HK-2 (cell line): ENCODE measurements at regions not wholly inside any gene's neighbourhood (a gene's known extent, or its start where the extent isn't known, plus 50 kb on each side); places are given as distances from the start of the nearest gene placed in this dataset.
"Not testable (repeated sequence)": the region's sequence is repeated elsewhere in the genome, so short reads cannot be mapped to it uniquely, and the experiment has no call there.

Experiments
- DNase-seq: peaks from one replicate; pipeline ENCODE4 v3.0.0-alpha.2; 2018; ENCODE audit not compliant: unreplicated experiment

GRCh38 chr9:761793-762560 lies 79.5 kb upstream of the DMRT1 start:
- DNase-seq: no peak

DNA sequence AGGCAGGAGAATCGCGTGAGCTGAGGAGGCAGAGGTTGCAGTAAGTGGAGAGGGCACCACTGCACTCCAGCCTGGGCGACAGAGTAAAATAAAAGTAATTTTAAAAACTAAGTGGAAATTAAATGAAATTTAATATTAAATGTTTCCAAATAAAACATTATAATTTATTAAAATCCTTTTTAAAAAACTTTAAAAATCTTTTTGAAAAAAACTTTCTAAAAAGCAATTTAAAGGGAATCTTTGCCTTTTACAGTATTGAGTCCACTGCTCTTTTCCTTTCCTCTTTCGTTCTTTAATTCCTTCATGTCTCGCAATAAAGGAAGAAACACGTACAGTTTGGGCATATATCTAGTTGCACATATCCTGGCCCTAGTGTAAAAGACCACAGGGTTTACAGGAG lies 77.8 kb upstream of the DMRT1 start:
- no peak for DNase-seq

GRCh38 chr9:764105-764524 lies 77.4 kb upstream of the DMRT1 start:
- peak; percentile 68 for DNase-seq

- no peak for DNase-seq
Observed at GRCh38 chr9:764986-765385, 76.5 kb upstream of the DMRT1 start.

DNA sequence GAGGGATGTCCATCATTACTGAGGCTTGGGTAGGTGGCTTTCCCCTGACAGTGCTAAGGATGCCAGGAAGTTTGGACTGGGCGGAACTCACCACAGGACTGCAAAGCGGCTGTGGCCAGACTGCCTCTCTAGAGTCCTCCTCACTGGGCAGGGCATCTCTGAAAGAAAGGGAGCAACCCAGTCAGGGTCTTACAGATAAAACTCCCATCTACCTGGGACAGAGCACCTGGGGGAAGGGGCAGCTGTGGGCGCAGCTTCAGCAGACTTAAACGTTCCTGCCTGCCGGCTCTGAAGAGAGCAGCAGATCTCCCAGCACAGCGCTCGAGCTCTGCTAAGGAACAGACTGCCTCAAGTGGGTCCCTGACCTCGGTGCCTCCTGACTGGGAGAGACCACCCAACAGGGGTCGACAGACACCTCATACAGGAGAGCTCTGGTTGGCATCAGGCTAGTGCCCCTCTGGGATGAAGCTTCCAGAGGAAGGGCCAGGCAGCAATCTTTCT lies 74.4 kb upstream of the DMRT1 start:
- not testable (repeated sequence) for DNase-seq

DNA sequence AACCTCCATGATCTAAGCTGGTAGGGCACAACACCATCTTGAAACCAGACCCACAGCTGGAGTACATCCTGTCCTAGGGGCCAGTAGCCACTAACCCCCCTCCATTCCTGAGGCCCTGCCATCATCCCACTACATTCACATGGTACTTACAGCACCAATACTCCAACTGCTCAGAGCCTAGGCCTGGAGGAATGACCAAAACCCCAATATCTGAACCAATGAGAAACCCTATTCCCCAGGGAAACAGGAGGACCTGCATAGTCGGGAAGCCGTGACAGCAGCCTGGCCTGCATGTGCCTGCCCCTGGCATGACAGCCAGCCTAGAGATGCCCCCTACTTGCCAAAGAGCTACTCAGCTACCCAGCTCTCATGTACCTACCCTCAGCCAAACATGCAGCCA lies 65.4 kb upstream of the DMRT1 start:
- DNase-seq: no peak

GRCh38 chr9:777978-778377 lies 63.5 kb upstream of the DMRT1 start:
- DNase-seq: no peak

DNA sequence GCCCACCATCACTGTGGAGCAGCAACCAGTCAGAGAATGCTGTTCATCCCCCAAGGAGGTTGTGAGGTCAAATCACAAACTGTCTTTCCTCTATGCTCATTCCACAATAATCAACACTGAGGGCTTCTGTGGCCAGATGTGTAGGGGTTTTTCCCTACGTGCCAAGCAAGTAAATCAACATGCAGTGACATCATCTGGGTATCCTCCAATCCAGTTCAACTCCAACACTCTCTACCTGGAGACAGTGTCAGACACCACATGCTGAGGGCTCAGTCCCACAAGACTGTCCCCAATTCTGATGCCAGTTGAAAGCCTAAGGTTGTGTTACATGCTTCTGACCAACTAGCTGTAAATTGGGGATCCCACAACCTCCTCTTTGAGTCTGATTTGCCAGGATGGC lies 57.3 kb upstream of the DMRT1 start:
- no peak for DNase-seq

DNA sequence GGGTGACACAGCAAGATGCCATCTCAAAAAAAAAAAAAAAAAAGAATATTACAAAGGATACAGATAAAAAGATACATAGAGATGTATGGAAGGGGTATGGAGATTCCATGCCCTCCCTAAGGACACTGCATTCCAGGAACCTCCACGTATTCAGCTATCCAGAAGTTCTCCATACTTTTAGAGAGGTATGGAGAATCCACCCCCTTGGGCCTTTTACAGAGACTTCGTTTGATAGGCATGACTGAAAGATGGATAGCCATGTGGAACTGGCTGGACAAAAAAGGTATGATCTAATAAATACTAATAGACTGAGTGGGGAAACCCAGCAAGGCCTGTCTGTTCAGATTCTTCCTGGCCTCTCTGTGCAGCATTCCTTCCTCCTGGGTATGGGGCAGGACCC lies 56.6 kb upstream of the DMRT1 start:
- no peak for DNase-seq

DNA sequence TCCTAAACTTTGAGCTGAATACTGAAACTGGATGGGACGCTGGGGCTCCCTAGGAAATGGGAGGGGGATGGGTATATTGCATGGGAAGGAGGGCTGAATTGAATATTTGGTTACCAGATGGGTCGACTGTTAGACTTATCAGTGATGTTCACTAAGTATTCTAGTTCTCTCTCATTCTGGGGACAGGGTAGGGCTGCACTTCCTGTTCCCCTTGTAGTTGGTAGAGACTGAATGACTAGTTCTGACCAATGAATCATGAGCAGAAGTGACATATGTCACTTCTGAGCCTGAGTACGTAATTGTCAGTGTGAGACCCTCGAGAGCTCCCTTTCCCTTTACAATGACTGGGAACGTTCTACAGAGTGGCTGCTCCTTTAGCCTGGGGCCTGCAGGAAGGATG lies 55.5 kb upstream of the DMRT1 start:
- no peak for DNase-seq

GRCh38 chr9:786405-786804 lies 55.1 kb upstream of the DMRT1 start:
- DNase-seq: no peak

GRCh38 chr9:788777-789176 lies 52.7 kb upstream of the DMRT1 start:
- DNase-seq: no peak
